NCI-H345 (cell line): ENCODE measurements at regions not wholly inside any gene's neighbourhood (a gene's known extent, or its start where the extent isn't known, plus 50 kb on each side); places are given as distances from the start of the nearest gene placed in this dataset.

ENCODE experiments used
- DNase-seq: peaks from one replicate; lab custom pipeline; 2025; lab: John Stamatoyannopoulos, UW

DNA sequence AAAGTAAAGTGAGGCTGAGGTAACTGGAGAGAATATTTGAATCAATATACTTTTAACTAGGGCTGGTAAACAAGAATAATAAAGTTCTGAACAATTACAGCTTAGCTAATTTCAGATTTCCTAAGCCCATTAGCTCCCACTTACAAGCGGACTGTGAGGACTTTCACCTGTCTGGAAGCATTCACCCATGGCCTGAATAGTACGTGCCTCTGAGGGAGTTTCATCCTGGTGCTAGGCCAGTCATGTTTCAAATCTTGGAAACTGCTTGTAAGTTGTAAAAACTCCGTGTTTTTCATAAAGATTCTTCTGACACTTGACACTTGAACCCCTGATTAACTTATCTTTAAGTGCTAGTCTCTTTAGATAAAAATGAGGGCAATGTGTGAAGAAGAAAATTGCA, 975.2 kb upstream of the GHITM start:
- DNase-seq, result no peak

DNA sequence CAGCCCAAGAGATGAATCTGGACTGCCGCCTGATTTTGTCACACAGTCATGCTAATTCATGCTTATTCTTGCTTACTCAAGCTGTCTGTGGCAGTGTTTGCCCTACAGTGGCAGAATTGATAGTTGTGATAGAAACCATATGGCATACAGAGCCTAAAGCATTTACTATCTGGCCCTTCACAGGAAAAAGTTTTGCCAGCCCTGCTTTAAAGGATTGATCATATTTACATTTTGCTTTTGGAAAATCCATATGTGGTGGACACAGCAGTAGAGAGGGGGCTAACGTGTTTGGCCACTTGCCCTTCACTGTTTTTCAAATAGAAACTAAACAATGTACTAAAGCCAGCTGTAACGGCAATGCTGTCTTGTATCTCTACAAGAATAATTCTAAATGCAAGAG, 974.0 kb upstream of the GHITM start:
- DNase-seq, result peak; percentile 13

DNA sequence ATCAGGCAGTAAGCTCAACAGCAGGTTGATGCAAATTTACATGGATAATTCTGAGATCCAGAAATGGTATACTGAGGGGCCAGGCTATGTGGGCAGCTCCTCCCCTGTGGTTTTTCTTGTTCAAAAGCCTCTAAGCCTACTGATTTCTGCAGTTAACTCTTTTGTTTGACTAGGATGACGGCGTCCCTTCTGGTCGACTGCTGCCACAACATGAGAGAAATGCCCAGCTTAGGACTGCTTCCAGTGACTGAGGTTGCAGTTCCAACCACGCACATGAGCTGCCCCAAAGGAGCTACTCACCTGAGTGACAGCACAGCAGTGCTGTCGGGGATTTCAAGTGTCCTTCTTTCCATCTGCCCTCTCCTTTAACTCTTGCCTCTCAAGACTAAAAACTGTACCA, 973.0 kb upstream of the GHITM start:
- peak; percentile 5 for DNase-seq

DNA sequence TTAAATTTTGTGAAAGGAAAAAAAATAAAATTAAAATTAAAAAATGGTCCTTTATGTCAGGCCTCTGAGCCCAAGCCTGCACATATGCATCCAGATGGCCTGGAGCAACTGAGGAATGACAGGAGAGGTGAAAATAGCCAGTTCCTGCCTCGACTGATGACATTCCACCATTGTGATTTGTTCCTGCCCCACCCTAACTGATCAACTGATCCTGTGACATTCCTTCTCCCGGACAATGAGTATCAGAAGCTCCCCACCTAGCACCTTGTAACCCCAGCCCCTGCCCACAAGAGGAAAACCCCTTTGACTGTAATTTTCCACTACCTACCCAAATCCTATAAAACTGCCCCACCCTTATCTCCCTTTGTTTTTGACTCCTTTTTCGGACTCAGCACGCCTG, 972.2 kb upstream of the GHITM start:
- DNase-seq, result no peak

DNA sequence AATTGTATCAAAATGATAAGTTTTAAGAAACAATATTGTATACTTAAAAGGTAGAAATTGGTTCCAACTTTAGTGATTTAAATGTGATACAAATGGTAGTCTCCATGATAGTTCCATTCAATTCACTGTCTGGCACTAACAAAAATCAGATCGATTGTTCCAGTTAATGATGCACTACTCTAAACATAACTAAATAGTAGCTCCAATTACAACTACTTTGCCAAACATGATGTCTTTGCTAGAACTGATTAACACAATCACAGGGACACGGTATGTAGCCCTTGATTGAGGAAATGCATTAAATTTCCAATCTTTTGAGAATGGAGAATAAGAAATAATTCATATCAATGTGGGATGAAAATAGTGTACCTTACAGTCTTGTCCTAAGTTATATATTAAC, 962.4 kb upstream of the GHITM start:
- no peak for DNase-seq

DNA sequence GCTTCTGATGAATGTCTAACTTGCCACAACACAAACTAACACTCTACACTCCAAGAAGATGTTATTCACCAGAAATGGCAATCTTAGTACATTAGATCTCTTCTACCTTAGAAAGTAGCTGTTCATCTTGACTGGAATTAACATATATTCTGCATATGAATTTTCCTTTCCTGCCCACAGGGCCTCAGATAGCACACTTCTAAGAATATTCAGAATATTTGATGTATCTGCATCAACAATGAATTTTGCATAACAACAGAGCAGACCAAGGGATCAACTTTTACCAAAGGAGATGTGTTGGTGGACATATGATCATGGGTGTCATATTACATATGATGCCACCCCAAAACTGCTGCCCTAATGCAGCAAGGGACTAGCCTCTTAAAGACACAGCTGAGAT, 960.8 kb upstream of the GHITM start:
- DNase-seq, result no peak

GRCh38 chr10:83179371-83179770, 959.9 kb upstream of the GHITM start:
- DNase-seq, result no peak

- DNase-seq, result no peak
Observed at GRCh38 chr10:83182076-83182475, 957.2 kb upstream of the GHITM start.

GRCh38 chr10:83184641-83185040, 954.7 kb upstream of the GHITM start:
- DNase-seq, result no peak

DNA sequence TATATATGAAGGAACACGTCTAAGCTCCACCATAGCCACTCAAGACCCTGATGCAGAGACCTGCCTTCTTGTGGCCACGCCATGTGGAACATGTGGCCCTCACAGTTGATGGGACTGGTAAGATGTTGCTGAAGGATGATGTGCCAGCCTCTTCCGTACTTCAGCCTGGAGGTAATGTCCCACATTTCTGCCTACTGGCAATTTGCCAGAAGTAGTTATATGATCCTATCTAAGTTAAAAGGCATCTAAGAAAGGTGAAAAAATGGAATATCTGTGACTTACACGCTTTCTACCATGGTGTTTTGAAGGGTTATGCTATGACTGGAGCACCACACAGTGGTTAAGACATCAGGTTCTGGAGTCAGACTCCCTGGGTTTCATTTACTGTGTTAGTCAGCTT, 948.7 kb upstream of the GHITM start:
- no peak for DNase-seq

DNA sequence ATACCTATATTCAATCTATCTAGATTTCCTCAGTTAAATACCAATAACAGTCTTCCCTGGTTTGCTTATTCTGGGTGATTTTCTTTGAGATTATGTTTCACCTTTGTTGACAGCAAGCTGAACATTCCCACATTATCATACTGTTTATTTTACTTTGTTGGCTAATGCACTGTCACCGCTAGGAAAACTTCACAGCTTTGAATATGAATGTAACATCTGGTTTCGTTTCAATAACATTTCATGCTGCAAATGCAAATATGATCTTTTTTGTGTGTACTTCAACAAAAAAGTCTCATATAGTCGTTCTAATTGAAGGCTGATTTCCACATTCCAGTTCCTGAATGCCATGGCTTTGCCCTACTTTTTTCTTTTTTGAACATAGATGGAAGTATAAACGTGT, 946.3 kb upstream of the GHITM start:
- no peak for DNase-seq

GRCh38 chr10:83195021-83195420, 944.3 kb upstream of the GHITM start:
- no peak for DNase-seq

GRCh38 chr10:83199374-83199773, 939.9 kb upstream of the GHITM start:
- DNase-seq, result no peak

DNA sequence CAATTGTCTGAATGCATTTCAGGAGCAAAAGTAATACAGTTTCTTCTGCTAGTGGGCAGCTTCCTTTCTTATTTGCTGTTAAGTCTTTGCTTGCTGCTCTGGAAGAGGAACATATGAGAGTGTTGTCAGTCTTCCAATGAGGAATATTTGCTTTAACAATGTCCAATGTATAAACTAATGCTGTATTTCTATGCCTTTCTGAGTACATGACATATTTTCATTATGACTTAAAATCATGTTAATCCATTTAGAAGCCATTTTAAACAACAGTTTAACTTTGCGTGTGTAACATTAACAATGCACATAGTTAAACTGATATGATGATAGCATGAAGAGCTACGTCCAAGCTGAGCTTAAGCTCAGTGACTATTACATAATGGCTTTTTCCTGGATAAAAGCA, 933.4 kb upstream of the GHITM start:
- DNase-seq, result no peak

GRCh38 chr10:83212632-83213334, 926.5 kb upstream of the GHITM start:
- DNase-seq, result no peak

GRCh38 chr10:83214136-83214535, 925.2 kb upstream of the GHITM start:
- DNase-seq, result no peak

DNA sequence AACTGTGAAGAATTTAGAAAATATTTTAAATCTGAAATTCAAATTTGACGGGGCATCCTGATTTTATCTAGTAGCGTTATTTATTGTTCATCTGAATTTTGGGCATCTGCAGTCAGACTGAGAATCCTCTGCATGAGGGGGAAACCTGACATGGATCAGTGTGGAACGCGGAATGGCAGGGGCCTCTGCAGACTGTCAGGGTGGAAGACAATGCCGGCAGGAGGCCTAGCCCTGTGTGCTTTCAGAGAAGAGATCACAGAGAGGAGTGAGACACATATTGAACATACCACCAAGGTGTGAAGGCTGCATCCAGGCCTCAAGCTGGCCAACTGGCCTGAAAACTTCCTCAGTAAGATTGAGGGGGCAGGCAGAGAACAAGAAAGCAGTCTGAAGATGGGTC, 921.1 kb upstream of the GHITM start:
- DNase-seq, result no peak

DNA sequence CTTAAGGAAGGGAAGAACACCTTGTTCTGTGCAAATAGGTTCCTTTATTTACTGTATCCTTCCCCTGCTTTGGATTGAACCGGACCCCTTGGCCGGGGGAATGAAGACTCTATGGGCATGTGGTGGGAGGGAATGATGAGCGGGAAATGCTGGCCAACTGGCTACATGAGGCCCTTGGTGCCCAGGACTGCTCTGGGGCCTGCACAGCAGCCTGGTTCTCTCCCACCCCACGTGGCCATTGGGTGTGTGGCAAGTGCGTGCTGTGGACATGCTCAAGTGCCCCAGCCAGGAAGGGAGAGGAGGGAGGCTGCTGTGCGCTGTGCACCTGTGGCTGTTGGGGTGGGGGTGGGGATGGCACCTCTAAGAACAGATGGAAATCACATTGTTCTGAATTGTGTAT, 917.0 kb upstream of the GHITM start:
- DNase-seq, result peak; percentile 15

DNA sequence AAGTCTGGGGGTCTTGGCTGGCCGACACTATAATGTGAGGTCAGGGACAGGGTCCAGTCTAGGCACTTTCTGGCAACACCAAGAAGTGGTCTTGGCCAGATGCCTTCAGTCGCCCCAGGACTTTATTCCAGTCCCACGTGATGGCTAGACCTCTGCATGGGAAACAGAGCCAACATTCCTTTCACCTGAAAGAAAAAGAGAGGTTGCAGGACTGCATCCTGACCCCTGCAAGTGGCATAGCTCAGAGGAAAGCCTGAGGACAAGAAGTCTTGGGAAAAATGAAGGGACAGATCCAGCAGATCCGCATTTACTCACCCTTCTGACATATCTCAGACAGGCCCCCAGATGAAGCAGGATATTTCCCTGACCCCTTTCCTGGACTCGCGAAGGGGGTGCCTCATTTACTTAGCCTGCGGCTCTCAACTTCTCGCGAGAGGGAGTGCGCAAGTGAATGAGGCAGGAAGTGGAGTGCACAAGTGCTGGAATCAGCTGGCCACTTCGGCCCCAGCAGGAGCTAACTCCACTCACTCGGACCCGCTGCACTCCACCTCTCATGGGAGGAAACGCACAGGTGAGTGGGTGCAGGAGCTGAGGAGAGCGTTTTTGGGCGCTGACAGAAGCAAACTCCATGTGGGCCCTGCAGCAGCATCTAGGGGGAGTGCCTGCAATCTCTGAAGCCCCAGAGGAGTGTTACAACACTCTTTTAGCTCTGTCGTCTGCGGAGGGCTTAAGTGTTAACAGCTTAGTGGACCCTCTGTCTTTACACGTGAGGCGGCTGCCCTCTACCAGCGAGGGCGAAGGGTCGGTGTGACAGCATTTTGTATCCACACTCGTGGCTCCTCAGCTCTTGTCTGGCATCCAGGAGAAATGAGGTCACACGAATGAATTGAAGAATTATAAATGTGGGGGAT, 916.2 kb upstream of the GHITM start:
- no peak for DNase-seq

- no peak for DNase-seq
Observed at GRCh38 chr10:83225781-83226180, 913.5 kb upstream of the GHITM start.

DNA sequence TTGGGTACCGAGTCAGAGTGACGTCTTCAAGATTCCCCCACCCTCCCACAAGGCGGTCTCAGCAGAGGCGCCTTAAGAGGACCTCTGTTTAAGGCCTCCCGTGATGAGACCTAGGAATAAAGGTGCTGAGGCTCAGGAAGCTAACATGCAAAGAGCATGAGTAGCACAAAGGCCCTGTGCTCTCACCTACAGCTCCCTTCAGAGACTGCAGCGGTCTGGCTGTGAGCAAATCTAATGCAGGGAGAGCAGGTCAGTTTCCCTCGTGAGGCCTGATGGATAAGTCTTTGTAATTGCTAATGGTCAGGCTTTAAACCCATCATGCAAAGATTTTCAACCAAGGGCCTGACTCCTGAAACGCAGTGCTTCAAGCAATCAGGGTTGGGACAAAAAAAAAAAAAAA, 909.3 kb upstream of the GHITM start:
- no peak for DNase-seq

DNA sequence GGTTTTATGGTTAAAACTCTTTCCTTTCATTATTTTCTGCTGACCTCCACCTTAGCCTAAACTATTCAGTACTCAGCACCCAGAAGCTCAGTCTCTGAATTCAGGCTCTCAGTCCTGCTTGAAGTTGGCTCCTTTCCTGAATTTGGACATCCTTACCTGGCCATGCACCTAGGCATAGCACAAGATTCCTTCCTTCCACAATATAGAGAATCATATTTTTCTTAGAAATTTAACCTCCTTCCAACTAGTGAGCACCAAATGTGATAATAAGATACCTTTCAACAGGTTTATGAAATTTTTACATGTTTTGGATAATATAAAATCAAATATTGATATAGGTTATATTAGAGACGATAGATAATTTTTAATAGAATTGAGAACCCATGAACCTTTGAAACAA, 905.6 kb upstream of the GHITM start:
- no peak for DNase-seq

GRCh38 chr10:83248106-83248631, 891.1 kb upstream of the GHITM start:
- DNase-seq, result no peak
